ENCODE measurements at regions not wholly inside any gene's neighbourhood (a gene's known extent, or its start where the extent isn't known, plus 50 kb on each side); places are given as distances from the start of the nearest gene placed in this dataset.

DNA sequence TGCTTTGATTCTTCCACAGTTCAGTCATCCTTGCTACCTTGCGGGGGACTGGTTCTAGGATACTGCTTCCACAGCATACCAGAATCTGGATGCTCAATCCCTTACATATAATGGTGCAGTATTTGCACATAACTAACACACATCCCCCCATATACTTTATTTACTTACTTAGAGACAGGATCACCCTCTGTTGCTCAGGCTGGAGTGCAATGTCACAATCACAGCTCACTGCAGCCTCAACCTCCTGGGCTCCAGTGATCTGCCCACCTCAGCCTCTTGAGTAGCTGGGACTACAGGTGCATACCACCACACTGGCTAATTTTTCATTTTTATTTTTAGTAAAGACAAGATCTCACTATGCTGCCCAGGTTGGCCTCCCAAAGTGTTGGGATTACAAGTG, 112.2 kb downstream of the GOSR1 start:
- H3K4me3 ChIP-seq (ENCODE audit: low read depth in 2 of 2, low read length in 1 of 2): no peak overlapping the region
- no peaks in the 10 kb centered on the region for H3K27me3 ChIP-seq (ENCODE audit: insufficient read depth)
- H3K4me1 ChIP-seq (ENCODE audit: control insufficient read depth in 1 of 2, insufficient read depth in 2 of 2, low read depth in 1 of 2, low read length in 1 of 2): no peaks in the 10 kb centered on the region
- no peaks in the 10 kb centered on the region for H3K79me2 ChIP-seq (ENCODE audit: insufficient read depth)
- no peak overlapping the region for H3K9ac ChIP-seq
- TF ChIP-seq, protein P1, sequence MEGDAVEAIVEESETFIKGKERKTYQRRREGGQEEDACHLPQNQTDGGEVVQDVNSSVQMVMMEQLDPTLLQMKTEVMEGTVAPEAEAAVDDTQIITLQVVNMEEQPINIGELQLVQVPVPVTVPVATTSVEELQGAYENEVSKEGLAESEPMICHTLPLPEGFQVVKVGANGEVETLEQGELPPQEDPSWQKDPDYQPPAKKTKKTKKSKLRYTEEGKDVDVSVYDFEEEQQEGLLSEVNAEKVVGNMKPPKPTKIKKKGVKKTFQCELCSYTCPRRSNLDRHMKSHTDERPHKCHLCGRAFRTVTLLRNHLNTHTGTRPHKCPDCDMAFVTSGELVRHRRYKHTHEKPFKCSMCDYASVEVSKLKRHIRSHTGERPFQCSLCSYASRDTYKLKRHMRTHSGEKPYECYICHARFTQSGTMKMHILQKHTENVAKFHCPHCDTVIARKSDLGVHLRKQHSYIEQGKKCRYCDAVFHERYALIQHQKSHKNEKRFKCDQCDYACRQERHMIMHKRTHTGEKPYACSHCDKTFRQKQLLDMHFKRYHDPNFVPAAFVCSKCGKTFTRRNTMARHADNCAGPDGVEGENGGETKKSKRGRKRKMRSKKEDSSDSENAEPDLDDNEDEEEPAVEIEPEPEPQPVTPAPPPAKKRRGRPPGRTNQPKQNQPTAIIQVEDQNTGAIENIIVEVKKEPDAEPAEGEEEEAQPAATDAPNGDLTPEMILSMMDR (IDR thresholded peaks at IDR 0.05): no peak
- no peak for TF ChIP-seq ELF1 (IDR thresholded peaks at IDR 0.05)
- TF ChIP-seq CHD2 (IDR thresholded peaks at IDR 0.05; ENCODE audit: low read length, partially characterized antibody): no peak
- TF ChIP-seq, protein P2, sequence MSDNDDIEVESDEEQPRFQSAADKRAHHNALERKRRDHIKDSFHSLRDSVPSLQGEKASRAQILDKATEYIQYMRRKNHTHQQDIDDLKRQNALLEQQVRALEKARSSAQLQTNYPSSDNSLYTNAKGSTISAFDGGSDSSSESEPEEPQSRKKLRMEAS (IDR thresholded peaks at IDR 0.05; ENCODE audit: low read depth): no peak
- TF ChIP-seq TEAD4 (IDR thresholded peaks at IDR 0.05; ENCODE audit: borderline replicate concordance, insufficient read depth): no peak
- TF ChIP-seq, protein P3, sequence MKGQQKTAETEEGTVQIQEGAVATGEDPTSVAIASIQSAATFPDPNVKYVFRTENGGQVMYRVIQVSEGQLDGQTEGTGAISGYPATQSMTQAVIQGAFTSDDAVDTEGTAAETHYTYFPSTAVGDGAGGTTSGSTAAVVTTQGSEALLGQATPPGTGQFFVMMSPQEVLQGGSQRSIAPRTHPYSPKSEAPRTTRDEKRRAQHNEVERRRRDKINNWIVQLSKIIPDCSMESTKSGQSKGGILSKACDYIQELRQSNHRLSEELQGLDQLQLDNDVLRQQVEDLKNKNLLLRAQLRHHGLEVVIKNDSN (IDR thresholded peaks at IDR 0.05; ENCODE audit: borderline replicate concordance, low read depth): no peak
- no peak for TF ChIP-seq NRF1 (IDR thresholded peaks at IDR 0.05; ENCODE audit: low read depth, low read length)
- TF ChIP-seq, protein P4, sequence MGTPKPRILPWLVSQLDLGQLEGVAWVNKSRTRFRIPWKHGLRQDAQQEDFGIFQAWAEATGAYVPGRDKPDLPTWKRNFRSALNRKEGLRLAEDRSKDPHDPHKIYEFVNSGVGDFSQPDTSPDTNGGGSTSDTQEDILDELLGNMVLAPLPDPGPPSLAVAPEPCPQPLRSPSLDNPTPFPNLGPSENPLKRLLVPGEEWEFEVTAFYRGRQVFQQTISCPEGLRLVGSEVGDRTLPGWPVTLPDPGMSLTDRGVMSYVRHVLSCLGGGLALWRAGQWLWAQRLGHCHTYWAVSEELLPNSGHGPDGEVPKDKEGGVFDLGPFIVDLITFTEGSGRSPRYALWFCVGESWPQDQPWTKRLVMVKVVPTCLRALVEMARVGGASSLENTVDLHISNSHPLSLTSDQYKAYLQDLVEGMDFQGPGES (IDR thresholded peaks at IDR 0.05; ENCODE audit: low read depth, low read length): no peak
- H3K9me2 ChIP-seq: no peaks in the 10 kb centered on the region
- ChIA-PET CTCF (no interaction called here), POLR2A (no interaction called here)
- no peak for DNase-seq
- no peaks in the 10 kb centered on the region for H3K9me3 ChIP-seq
- H2AFZ ChIP-seq (ENCODE audit: low read depth): no peak overlapping the region
- no peaks in the 10 kb centered on the region for H3K36me3 ChIP-seq (replicated peaks in 1 of 2; ENCODE audit: control insufficient read depth in 1 of 2, insufficient read depth in 2 of 2, low read length in 1 of 2)
- no peaks in the 10 kb centered on the region for H3F3A ChIP-seq (replicated peaks; ENCODE audit: insufficient read depth)
- no peaks in the 10 kb centered on the region for H4K20me1 ChIP-seq (ENCODE audit: insufficient read depth)
- WGBS (ENCODE audit: low lambda C conversion rate): 100% methylated on average over 1 of the region's 1 CpG
- H3K4me2 ChIP-seq: no peak overlapping the region
- H3K27ac ChIP-seq (ENCODE audit: low read depth in 2 of 2, low read length in 1 of 2): no peak overlapping the region

DNA sequence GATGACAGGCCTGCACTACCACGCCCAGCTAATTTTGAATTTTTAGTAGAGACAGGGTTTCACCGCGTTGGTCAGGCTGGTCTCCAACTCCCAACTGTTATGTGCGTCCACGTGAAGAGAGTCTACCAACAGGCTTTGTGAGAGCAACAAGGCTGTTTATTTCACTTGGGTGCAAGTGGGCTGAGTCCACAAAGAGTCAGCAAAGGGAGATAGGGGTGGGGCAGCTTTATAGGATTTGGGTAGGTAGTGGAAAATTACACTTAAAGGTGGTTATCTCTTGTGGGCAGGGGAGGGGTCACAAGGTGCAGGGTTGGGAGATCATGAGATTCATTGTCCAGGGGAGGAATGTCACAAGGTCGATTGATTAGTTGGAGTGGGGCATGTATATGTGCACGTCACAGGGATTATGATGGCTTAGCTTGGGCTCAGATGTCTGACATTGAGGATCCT, 111.6 kb downstream of the GOSR1 start:
- TF ChIP-seq POLR2AphosphoS5 (IDR thresholded peaks at IDR 0.05; ENCODE audit: low read depth, low read length) (no peak), RAD21 (IDR thresholded peaks at IDR 0.05; ENCODE audit: low read length) (no peak), JUND (IDR thresholded peaks at IDR 0.05) (no peak), MXI1 (IDR thresholded peaks at IDR 0.05; ENCODE audit: low read depth, low read length) (no peak), YY1 (IDR thresholded peaks at IDR 0.05; ENCODE audit: low read depth) (no peak), EP300 (IDR thresholded peaks at IDR 0.05; ENCODE audit: borderline replicate concordance in 1 of 2, low read depth in 1 of 2, low read length in 1 of 2) (no peak), TAF1 (IDR thresholded peaks at IDR 0.05; ENCODE audit: borderline replicate concordance, low read depth, low read length) (no peak), RFX5 (IDR thresholded peaks at IDR 0.05; ENCODE audit: low read length) (no peak), GATA2 (CRISPR knock-in tag; IDR thresholded peaks at IDR 0.05) (no peak), RCOR1 (IDR thresholded peaks at IDR 0.05; ENCODE audit: low read length) (no peak), NRF1 (IDR thresholded peaks at IDR 0.05; ENCODE audit: low read depth, low read length) (no peak), SMC3 (IDR thresholded peaks at IDR 0.05; ENCODE audit: low read depth, low read length) (no peak), FOSL2 (IDR thresholded peaks at IDR 0.05; ENCODE audit: borderline replicate concordance, low read depth) (no peak), TEAD4 (IDR thresholded peaks at IDR 0.05; ENCODE audit: borderline replicate concordance, insufficient read depth) (no peak), SIN3A (IDR thresholded peaks at IDR 0.05; ENCODE audit: borderline replicate concordance, low read depth, low read length) (no peak), TCF12 (IDR thresholded peaks at IDR 0.05) (no peak)
- TF ChIP-seq, protein P1 (IDR thresholded peaks at IDR 0.05): no peak
- TF ChIP-seq, protein P5, sequence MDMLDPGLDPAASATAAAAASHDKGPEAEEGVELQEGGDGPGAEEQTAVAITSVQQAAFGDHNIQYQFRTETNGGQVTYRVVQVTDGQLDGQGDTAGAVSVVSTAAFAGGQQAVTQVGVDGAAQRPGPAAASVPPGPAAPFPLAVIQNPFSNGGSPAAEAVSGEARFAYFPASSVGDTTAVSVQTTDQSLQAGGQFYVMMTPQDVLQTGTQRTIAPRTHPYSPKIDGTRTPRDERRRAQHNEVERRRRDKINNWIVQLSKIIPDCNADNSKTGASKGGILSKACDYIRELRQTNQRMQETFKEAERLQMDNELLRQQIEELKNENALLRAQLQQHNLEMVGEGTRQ (IDR thresholded peaks at IDR 0.05; ENCODE audit: borderline replicate concordance, low read depth, low read length): no peak
- Histone ChIP-seq H3K9me3 (no peaks in the 10 kb centered on the region), H4K20me1 (ENCODE audit: insufficient read depth) (no peaks in the 10 kb centered on the region), H3K79me2 (ENCODE audit: insufficient read depth) (no peaks in the 10 kb centered on the region), H3K27me3 (ENCODE audit: insufficient read depth) (no peaks in the 10 kb centered on the region), H3F3A (replicated peaks; ENCODE audit: insufficient read depth) (no peaks in the 10 kb centered on the region), H3K4me3 (ENCODE audit: low read depth in 2 of 2, low read length in 1 of 2) (no peak overlapping the region), H2AFZ (ENCODE audit: low read depth) (no peak overlapping the region), H3K27ac (ENCODE audit: low read depth in 2 of 2, low read length in 1 of 2) (no peak overlapping the region), H3K4me2 (no peak overlapping the region), H3K9me2 (no peaks in the 10 kb centered on the region), H3K4me1 (ENCODE audit: control insufficient read depth in 1 of 2, insufficient read depth in 2 of 2, low read depth in 1 of 2, low read length in 1 of 2) (no peaks in the 10 kb centered on the region), H3K9ac (no peak overlapping the region), H3K36me3 (replicated peaks in 1 of 2; ENCODE audit: control insufficient read depth in 1 of 2, insufficient read depth in 2 of 2, low read length in 1 of 2) (no peaks in the 10 kb centered on the region)
- ChIA-PET POLR2A (no interaction called here), CTCF (no interaction called here)
- WGBS (ENCODE audit: low lambda C conversion rate): 84% methylated on average over 7 of the region's 7 CpGs
- DNase-seq: no peak
